ENCODE measurements at regions not wholly inside any gene's neighbourhood (a gene's known extent, or its start where the extent isn't known, plus 50 kb on each side); places are given as distances from the start of the nearest gene placed in this dataset.

- TF ChIP-seq POLR2A (IDR thresholded peaks at IDR 0.05) (no peak), CTCF (IDR thresholded peaks at IDR 0.05) (no peak)
Observed at GRCh38 chr6:48671505-48671904, 560.5 kb upstream of the PTCHD4 start.
